ENCODE measurements at regions not wholly inside any gene's neighbourhood (a gene's known extent, or its start where the extent isn't known, plus 50 kb on each side); places are given as distances from the start of the nearest gene placed in this dataset.
"Not testable (repeated sequence)": the region's sequence is repeated elsewhere in the genome, so short reads cannot be mapped to it uniquely, and the experiment has no call there.

- Histone ChIP-seq H3K9ac (ENCODE audit: low read length) (no peak overlapping the region), H3K9me3 (ENCODE audit: control extremely low read depth in 1 of 3, control insufficient read depth in 2 of 3, insufficient read depth in 1 of 3, low read length in 2 of 3) (no peaks in the 10 kb centered on the region), H3K4me3 (ENCODE audit: control extremely low read depth in 1 of 5, extremely low read depth in 1 of 5, insufficient read depth in 1 of 5, low read depth in 2 of 5, low read length in 4 of 5) (no peak overlapping the region), H3K36me3 (replicated peaks in 1 of 2; ENCODE audit: control extremely low read depth in 1 of 2, control insufficient read depth in 1 of 2, extremely low read depth in 1 of 2, insufficient read depth in 2 of 2, low read length in 1 of 2) (no peaks in the 10 kb centered on the region), H2AFZ (ENCODE audit: insufficient read depth, low read depth, low read length, poor library complexity, severe bottlenecking) (no peak overlapping the region), H3K27ac (ENCODE audit: low read length in 2 of 2) (no peak overlapping the region), H3K27me3 (replicated peaks in 1 of 4; ENCODE audit: control extremely low read depth in 1 of 4, control insufficient read depth in 3 of 4, insufficient read depth in 4 of 4, low read length in 3 of 4) (peaks cover 0 to 7% (median 0%) of the 10 kb centered on the region in 4 experiments), H3K79me2 (ENCODE audit: control insufficient read depth, insufficient read depth, low read length) (no peaks in the 10 kb centered on the region), H3K4me1 (ENCODE audit: control insufficient read depth in 2 of 2, insufficient read depth in 2 of 2, low read length in 2 of 2) (no peaks in the 10 kb centered on the region), H3K4me2 (replicated peaks; ENCODE audit: low read depth, low read length, poor library complexity, severe bottlenecking) (no peak overlapping the region), H4K20me1 (ENCODE audit: control insufficient read depth, insufficient read depth, low read length, poor library complexity, severe bottlenecking) (no peaks in the 10 kb centered on the region)
- Mint-ChIP-seq H3K9me3 (ENCODE audit: insufficient read depth) (no peaks in the 10 kb centered on the region), H3K4me3 (no peak overlapping the region), H3K27ac (no peak overlapping the region), H3K27me3 (peaks cover 15% of the 10 kb centered on the region), H3K4me1 (peaks cover 1% of the 10 kb centered on the region)
- no peak for TF ChIP-seq CTCF (IDR thresholded peaks at IDR 0.05)
- TF ChIP-seq EZH2 (IDR thresholded peaks at IDR 0.05; ENCODE audit: borderline replicate concordance, insufficient read depth, low read depth, low read length, poor library complexity, severe bottlenecking) = no peak
- WGBS (ENCODE audit: insufficient coverage) = no CpG with 5 or more reads among the region's 2 CpGs
- ATAC-seq (ENCODE audit: low read depth) (no peak), DNase-seq (no peak)
- CTCF ChIA-PET = no interaction called here
- POLR2A ChIA-PET = no interaction called here
- intact Hi-C loops (cut with micrococcal nuclease) = no loop called here
Observed at GRCh38 chr4:159027535-159027934, 75.3 kb upstream of the RAPGEF2 start.

- no peak for ATAC-seq (ENCODE audit: low read depth)
- no peaks in the 10 kb centered on the region for H3K79me2 ChIP-seq (ENCODE audit: control insufficient read depth, insufficient read depth, low read length)
- H3K4me1 ChIP-seq (ENCODE audit: control insufficient read depth in 2 of 2, insufficient read depth in 2 of 2, low read length in 2 of 2) = no peaks in the 10 kb centered on the region
- no peak overlapping the region for H3K4me3 ChIP-seq (ENCODE audit: control extremely low read depth in 1 of 5, extremely low read depth in 1 of 5, insufficient read depth in 1 of 5, low read depth in 2 of 5, low read length in 4 of 5)
- H3K27me3 Mint-ChIP-seq = peaks cover 23% of the 10 kb centered on the region
- no peaks in the 10 kb centered on the region for H4K20me1 ChIP-seq (ENCODE audit: control insufficient read depth, insufficient read depth, low read length, poor library complexity, severe bottlenecking)
- intact Hi-C loops (cut with micrococcal nuclease) = no loop called here
- no peaks in the 10 kb centered on the region for H3K9me3 Mint-ChIP-seq (ENCODE audit: insufficient read depth)
- H3K9me3 ChIP-seq (ENCODE audit: control extremely low read depth in 1 of 3, control insufficient read depth in 2 of 3, insufficient read depth in 1 of 3, low read length in 2 of 3) = no peaks in the 10 kb centered on the region
- no CpG with 5 or more reads among the region's 1 CpG for WGBS (ENCODE audit: insufficient coverage)
- ChIA-PET CTCF (interaction anchor here (1.0 kb wide), 2 partner anchors 10 to 173 kb away, joined by 3 to 4 read pairs; no protein-coding TSS in a partner anchor), POLR2A (no interaction called here)
- no peak overlapping the region for H3K4me2 ChIP-seq (replicated peaks; ENCODE audit: low read depth, low read length, poor library complexity, severe bottlenecking)
- no peak overlapping the region for H3K27ac ChIP-seq (ENCODE audit: low read length in 2 of 2)
- DNase-seq = no peak
- peaks cover 0 to 7% (median 0%) of the 10 kb centered on the region in 4 experiments for H3K27me3 ChIP-seq (replicated peaks in 1 of 4; ENCODE audit: control extremely low read depth in 1 of 4, control insufficient read depth in 3 of 4, insufficient read depth in 4 of 4, low read length in 3 of 4)
- no peak overlapping the region for H3K27ac Mint-ChIP-seq
- H2AFZ ChIP-seq (ENCODE audit: insufficient read depth, low read depth, low read length, poor library complexity, severe bottlenecking) = no peak overlapping the region
- peaks cover 1% of the 10 kb centered on the region for H3K4me1 Mint-ChIP-seq
- H3K36me3 ChIP-seq (replicated peaks in 1 of 2; ENCODE audit: control extremely low read depth in 1 of 2, control insufficient read depth in 1 of 2, extremely low read depth in 1 of 2, insufficient read depth in 2 of 2, low read length in 1 of 2) = no peaks in the 10 kb centered on the region
- H3K4me3 Mint-ChIP-seq = no peak overlapping the region
- no peak for TF ChIP-seq EZH2 (IDR thresholded peaks at IDR 0.05; ENCODE audit: borderline replicate concordance, insufficient read depth, low read depth, low read length, poor library complexity, severe bottlenecking)
- no peak for TF ChIP-seq CTCF (IDR thresholded peaks at IDR 0.05)
- no peak overlapping the region for H3K9ac ChIP-seq (ENCODE audit: low read length)
Observed at GRCh38 chr4:159029481-159029880, 73.4 kb upstream of the RAPGEF2 start.

GRCh38 chr4:159030297-159030696 is 72.6 kb upstream of the RAPGEF2 start:
- intact Hi-C loops (cut with micrococcal nuclease); H3K4me1 ChIP-seq (ENCODE audit: control insufficient read depth in 2 of 2, insufficient read depth in 2 of 2, low read length in 2 of 2); H3K4me2 ChIP-seq (replicated peaks; ENCODE audit: low read depth, low read length, poor library complexity, severe bottlenecking); H3K4me1 Mint-ChIP-seq; H3K79me2 ChIP-seq (ENCODE audit: control insufficient read depth, insufficient read depth, low read length); H3K4me3 Mint-ChIP-seq; DNase-seq; H3K9me3 ChIP-seq (ENCODE audit: control extremely low read depth in 1 of 3, control insufficient read depth in 2 of 3, insufficient read depth in 1 of 3, low read length in 2 of 3); H3K9ac ChIP-seq (ENCODE audit: low read length); H3K27me3 ChIP-seq (replicated peaks in 1 of 4; ENCODE audit: control extremely low read depth in 1 of 4, control insufficient read depth in 3 of 4, insufficient read depth in 4 of 4, low read length in 3 of 4); H4K20me1 ChIP-seq (ENCODE audit: control insufficient read depth, insufficient read depth, low read length, poor library complexity, severe bottlenecking); H3K27ac ChIP-seq (ENCODE audit: low read length in 2 of 2); H2AFZ ChIP-seq (ENCODE audit: insufficient read depth, low read depth, low read length, poor library complexity, severe bottlenecking); H3K27ac Mint-ChIP-seq; ATAC-seq (ENCODE audit: low read depth); H3K4me3 ChIP-seq (ENCODE audit: control extremely low read depth in 1 of 5, extremely low read depth in 1 of 5, insufficient read depth in 1 of 5, low read depth in 2 of 5, low read length in 4 of 5); H3K36me3 ChIP-seq (replicated peaks in 1 of 2; ENCODE audit: control extremely low read depth in 1 of 2, control insufficient read depth in 1 of 2, extremely low read depth in 1 of 2, insufficient read depth in 2 of 2, low read length in 1 of 2); POLR2A ChIA-PET; H3K9me3 Mint-ChIP-seq (ENCODE audit: insufficient read depth); CTCF ChIA-PET: not testable (repeated sequence)
- WGBS (ENCODE audit: insufficient coverage) = no CpG with 5 or more reads among the region's 2 CpGs
- H3K27me3 Mint-ChIP-seq = peaks cover 23% of the 10 kb centered on the region

All from B cell (primary cell).